Adrenal gland (tissue), 5 donors: ENCODE measurements at regions not wholly inside any gene's neighbourhood (a gene's known extent, or its start where the extent isn't known, plus 50 kb on each side); places are given as distances from the start of the nearest gene placed in this dataset.

Experiments
- CTCF ChIP-seq, 6 experiments: fragments of 450-650 bp in 4 of 6; fragments of 200-600 bp in 2 of 6; sonication (generic) in 1 of 6; IDR thresholded peaks; 1 replicate in 5 of 6; 2 replicates in 1 of 6; pipeline versions ENCODE4 v1.5.1 to v1.8.0; 2016 to 2021; ENCODE audit warnings: antibody characterized with exemption in 6 of 6, mild to moderate bottlenecking in 2 of 6, moderate library complexity in 1 of 6
- POLR2A ChIP-seq, 2 donors: fragments of 450-650 bp; IDR thresholded peaks; one replicate each; pipeline ENCODE4 v1.6.1; 2017; ENCODE audit warnings: antibody characterized with exemption in 2 of 2, mild to moderate bottlenecking in 2 of 2, moderate library complexity in 1 of 2
- donor health status: DM: no; HTN: no; CAD: no.

DNA sequence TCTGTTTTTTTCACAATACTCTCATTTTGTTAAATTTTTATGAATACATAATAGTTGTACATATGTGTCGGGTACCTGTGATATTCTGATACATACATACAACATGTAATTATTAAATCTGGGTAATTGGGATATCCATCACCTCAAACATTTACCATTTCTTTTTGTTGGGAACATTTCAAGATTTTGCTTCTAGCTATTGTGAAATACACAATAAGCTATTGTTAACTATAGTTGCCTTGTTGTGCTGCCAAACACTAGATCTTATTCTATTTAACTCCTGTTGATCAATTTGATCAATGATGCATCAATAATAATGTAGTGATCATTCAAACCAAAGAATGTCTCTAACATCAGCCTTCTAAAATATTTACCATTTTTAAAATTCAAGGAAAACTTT lies 234.6 kb upstream of the NR5A2 start:
- TF ChIP-seq CTCF (IDR thresholded peaks at IDR 0.05), result no peak
- no peak for TF ChIP-seq POLR2A (IDR thresholded peaks at IDR 0.05)
